ENCODE measurements at regions not wholly inside any gene's neighbourhood (a gene's known extent, or its start where the extent isn't known, plus 50 kb on each side); places are given as distances from the start of the nearest gene placed in this dataset.

DNA sequence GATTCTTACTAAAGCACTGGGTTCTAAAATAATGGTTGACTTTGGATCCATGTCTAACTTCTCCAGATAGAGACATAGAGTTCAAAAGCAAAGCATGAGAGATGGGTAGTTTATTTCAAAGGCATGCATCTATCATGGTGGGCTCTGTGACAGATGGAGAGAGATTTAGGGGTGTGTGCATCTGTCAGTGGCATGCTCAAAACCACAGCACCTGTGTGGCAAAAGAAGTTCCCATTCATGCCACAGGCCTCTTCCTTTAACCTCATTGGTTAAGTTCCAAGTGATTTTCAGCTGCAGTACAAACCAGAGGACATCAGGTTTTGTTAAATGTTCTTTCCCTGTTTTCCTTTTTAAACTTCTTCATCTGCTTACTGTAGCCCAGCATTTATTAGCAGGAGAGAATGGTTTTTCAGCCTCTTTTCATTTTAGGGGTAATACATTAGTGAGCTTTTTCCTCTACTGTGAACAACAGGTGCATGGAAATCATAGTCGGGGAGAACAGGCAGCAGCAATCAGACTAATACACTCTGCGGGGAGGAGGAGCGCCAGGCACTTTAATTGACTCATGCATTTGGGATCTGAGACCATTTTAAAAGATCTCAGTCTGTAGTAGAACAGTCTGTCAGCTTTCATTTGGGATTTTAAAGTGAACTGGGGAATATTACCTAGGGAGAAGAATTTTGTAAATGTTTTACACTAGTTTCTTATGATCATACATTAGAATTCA, 52.4 kb upstream of the UPP2 start:
- H3K9me3 ChIP-seq, result no peaks in the 10 kb centered on the region
- TF ChIP-seq, protein P1, sequence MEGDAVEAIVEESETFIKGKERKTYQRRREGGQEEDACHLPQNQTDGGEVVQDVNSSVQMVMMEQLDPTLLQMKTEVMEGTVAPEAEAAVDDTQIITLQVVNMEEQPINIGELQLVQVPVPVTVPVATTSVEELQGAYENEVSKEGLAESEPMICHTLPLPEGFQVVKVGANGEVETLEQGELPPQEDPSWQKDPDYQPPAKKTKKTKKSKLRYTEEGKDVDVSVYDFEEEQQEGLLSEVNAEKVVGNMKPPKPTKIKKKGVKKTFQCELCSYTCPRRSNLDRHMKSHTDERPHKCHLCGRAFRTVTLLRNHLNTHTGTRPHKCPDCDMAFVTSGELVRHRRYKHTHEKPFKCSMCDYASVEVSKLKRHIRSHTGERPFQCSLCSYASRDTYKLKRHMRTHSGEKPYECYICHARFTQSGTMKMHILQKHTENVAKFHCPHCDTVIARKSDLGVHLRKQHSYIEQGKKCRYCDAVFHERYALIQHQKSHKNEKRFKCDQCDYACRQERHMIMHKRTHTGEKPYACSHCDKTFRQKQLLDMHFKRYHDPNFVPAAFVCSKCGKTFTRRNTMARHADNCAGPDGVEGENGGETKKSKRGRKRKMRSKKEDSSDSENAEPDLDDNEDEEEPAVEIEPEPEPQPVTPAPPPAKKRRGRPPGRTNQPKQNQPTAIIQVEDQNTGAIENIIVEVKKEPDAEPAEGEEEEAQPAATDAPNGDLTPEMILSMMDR (IDR thresholded peaks at IDR 0.05), result no peak
- peaks cover 0 to 8% of the 10 kb centered on the region in 2 donors for H3K4me1 ChIP-seq
- H3K36me3 ChIP-seq, result no peaks in the 10 kb centered on the region
- H3K27ac ChIP-seq, result no peak overlapping the region
- H3K4me3 ChIP-seq, result no peak overlapping the region
- intact Hi-C loops (cut with DNase I), result no loop called here
- DNase-seq, result no peak
- ATAC-seq, result no peak
- H3K27me3 ChIP-seq, result no peaks in the 10 kb centered on the region

DNA sequence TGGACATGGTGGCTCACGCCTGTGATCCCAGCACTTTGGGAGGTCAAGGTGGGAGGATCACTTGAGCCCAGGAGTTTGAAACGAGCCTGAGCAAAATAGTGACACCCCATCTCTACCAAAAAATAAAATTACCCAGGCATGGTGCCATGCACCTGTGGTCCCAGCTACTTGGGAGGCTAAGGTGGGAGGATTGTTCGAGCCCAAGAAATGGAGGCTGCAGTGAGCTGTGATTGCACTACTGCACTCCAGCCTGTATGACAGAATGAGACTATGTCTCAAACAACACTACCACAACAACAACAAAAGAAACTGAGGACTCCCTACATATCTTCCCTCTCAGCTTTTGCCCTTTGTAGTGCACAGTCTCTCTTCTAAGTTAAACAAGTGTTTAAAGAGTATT, 53.3 kb upstream of the UPP2 start:
- DNase-seq (no peak), ATAC-seq (no peak)
- intact Hi-C loops (cut with DNase I), result no loop called here
- Histone ChIP-seq H3K4me1 (peaks cover 0 to 16% of the 10 kb centered on the region in 2 donors), H3K27ac (no peak overlapping the region), H3K36me3 (no peaks in the 10 kb centered on the region), H3K9me3 (no peaks in the 10 kb centered on the region), H3K4me3 (no peak overlapping the region), H3K27me3 (no peaks in the 10 kb centered on the region)
- TF ChIP-seq, protein P1 (IDR thresholded peaks at IDR 0.05), result no peak

DNA sequence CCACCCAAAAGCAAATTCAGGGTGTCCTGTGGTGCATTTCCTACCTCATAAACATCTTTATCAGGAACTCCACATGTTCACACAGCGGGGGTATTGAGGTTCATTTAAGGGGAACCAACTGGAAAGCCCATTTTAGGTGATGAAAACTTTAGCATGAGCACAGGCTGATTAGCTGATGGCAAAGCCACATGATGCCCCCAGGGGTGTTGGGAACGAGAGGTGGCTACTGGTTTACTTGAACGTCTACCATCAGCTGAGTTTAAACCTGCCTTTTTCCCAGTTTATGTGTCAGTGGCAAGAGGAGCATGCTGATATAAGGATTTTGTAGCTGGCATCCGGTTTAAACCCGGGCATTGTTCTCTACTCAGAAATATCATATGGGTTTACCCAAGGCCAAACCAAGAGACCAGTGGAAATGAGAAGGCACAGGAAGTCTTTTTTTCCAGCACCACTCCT, 54.5 kb upstream of the UPP2 start:
- no peaks in the 10 kb centered on the region for H3K27me3 ChIP-seq
- H3K36me3 ChIP-seq, result no peaks in the 10 kb centered on the region
- ATAC-seq (no peak), DNase-seq (no peak)
- no peaks in the 10 kb centered on the region for H3K9me3 ChIP-seq
- peaks cover 0 to 16% of the 10 kb centered on the region in 2 donors for H3K4me1 ChIP-seq
- intact Hi-C loops (cut with DNase I), result no loop called here
- H3K4me3 ChIP-seq, result no peak overlapping the region
- TF ChIP-seq, protein P1 (IDR thresholded peaks at IDR 0.05), result no peak
- H3K27ac ChIP-seq, result no peak overlapping the region

DNA sequence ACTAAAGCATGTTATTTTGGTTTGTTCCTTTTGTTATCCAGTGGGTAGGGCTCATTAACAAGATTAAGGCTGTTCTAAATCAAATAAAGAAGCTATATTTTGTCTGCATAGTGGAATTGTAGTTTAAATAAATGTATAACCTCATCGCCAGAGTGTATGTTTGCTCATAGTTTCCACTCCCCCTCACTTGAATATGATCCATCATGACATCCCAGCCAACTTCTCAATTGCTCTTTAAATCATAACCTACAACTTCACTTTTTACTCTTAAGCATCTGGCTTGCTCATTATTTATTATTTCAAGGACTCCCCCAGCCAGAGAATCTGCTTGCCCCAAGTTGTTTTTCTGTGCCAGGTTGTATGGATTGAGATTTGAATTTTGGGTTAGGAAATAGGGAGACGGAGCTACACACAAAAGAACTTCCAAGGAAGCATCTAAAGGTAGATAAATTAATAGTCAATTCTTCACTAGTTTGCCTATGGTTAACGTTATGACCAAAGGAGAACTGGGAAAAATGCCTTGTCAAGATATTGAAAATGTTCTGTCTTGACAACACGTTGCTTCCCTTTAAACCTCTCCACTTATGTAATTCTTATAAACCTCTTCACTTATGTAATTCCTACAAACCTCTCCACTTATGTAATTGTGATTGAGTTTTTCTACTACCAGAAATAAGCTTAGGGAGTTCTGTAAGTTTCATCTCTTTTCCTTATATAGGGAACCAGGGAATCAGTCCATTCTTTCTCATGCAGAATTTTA, 55.4 kb upstream of the UPP2 start:
- intact Hi-C loops (cut with DNase I), result no loop called here
- Histone ChIP-seq H3K4me1 (peaks cover 0 to 16% of the 10 kb centered on the region in 2 donors), H3K27me3 (no peaks in the 10 kb centered on the region), H3K4me3 (no peak overlapping the region), H3K36me3 (no peaks in the 10 kb centered on the region), H3K9me3 (no peaks in the 10 kb centered on the region), H3K27ac (peak overlapping the region in 1 of 2 donors; percentile 28)
- ATAC-seq (no peak), DNase-seq (no peak)
- TF ChIP-seq, protein P1 (IDR thresholded peaks at IDR 0.05), result no peak

DNA sequence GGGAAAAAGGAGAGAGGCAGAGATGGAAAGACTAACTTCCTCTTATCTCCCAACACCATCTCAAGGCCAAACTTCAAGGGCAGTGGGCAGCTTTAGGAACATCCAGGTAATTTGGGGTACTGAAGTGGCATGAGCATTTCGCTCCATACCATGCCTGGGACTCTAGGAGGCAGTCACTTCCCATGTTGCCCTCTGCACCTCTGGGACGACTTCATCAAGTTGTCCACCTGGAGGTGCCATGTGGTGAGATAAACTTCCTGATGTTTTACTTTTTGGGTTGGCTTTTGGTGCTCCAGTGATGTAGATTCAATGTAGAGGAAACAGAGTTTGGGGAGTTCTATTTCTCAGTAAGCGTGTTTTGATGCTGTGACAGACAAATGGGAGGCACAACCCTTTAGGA, 56.3 kb upstream of the UPP2 start:
- no peak overlapping the region for H3K27ac ChIP-seq
- H3K9me3 ChIP-seq, result no peaks in the 10 kb centered on the region
- no peaks in the 10 kb centered on the region for H3K27me3 ChIP-seq
- peaks cover 0 to 16% of the 10 kb centered on the region in 2 donors for H3K4me1 ChIP-seq
- DNase-seq (no peak), ATAC-seq (no peak)
- intact Hi-C loops (cut with DNase I), result no loop called here
- H3K4me3 ChIP-seq, result no peak overlapping the region
- no peaks in the 10 kb centered on the region for H3K36me3 ChIP-seq
- TF ChIP-seq, protein P1 (IDR thresholded peaks at IDR 0.05), result no peak

Measured in left lung (tissue), 4 donors.